Peyer's patch (tissue), 4 donors: ENCODE measurements at regions not wholly inside any gene's neighbourhood (a gene's known extent, or its start where the extent isn't known, plus 50 kb on each side); places are given as distances from the start of the nearest gene placed in this dataset.

ENCODE experiments used
- CTCF ChIP-seq, 6 experiments: fragments of 450-650 bp in 4 of 6; fragments of 200-600 bp in 2 of 6; sonication (generic) in 1 of 6; IDR thresholded peaks; one replicate each; pipeline ENCODE4 v1.5.1; 2017 to 2019; ENCODE audit warnings: antibody characterized with exemption in 6 of 6, mild to moderate bottlenecking in 3 of 6, moderate library complexity in 1 of 6
- POLR2A ChIP-seq, 2 donors: fragments of 450-650 bp; IDR thresholded peaks; one replicate each; pipeline ENCODE4 v1.5.1; 2017; ENCODE audit warnings: antibody characterized with exemption in 2 of 2, mild to moderate bottlenecking in 2 of 2, moderate library complexity in 2 of 2

- TF ChIP-seq CTCF (IDR thresholded peaks at IDR 0.05): no peak
- no peak for TF ChIP-seq POLR2A (IDR thresholded peaks at IDR 0.05)
Observed at GRCh38 chr2:234873828-234874173, 78.0 kb upstream of the SH3BP4 start.
